WTC11 (cell line): ENCODE measurements at regions not wholly inside any gene's neighbourhood (a gene's known extent, or its start where the extent isn't known, plus 50 kb on each side); places are given as distances from the start of the nearest gene placed in this dataset.

Experiments used
- ATAC-seq: fragments of 200-7000 bp; cut with Tn5 transposase; 2 replicates; pipeline ENCODE4 v1.10.0; 2021; ENCODE audit warnings: mild to moderate bottlenecking, moderate library complexity
- CTCF ChIA-PET: fragments of 300-600 bp; sonication (Branson Sonifier 250); formaldehyde crosslinking; loops from one replicate; lab custom pipeline; 2021; ENCODE audit warnings: antibody characterized with exemption; lab: Charles Lee
- POLR2A ChIA-PET: fragments of 350-600 bp; sonication (Branson Sonifier 250); formaldehyde crosslinking; loops from one replicate; lab custom pipeline; 2021; ENCODE audit warnings: antibody characterized with exemption; lab: Charles Lee
- DNase-seq: peaks from one replicate; pipeline ENCODE4 v3.0.0; 2021; ENCODE audit warnings: low spot score
- H3K27ac Mint-ChIP-seq: 2 replicates; pipeline ENCODE4 v1.8.0; 2021; ENCODE audit warnings: mixed read lengths
- H3K27me3 Mint-ChIP-seq: 2 replicates; pipeline ENCODE4 v1.8.0; 2021; ENCODE audit warnings: low read depth, mild to moderate bottlenecking, moderate library complexity, mixed read lengths
- H3K36me3 Mint-ChIP-seq: 2 replicates; pipeline ENCODE4 v1.8.0; 2021; ENCODE audit warnings: mixed read lengths
- H3K4me1 Mint-ChIP-seq: 2 replicates; pipeline ENCODE4 v1.8.0; 2022; ENCODE audit warnings: mixed read lengths
- H3K4me3 Mint-ChIP-seq: 2 replicates; pipeline ENCODE4 v1.8.0; 2021; ENCODE audit warnings: mild to moderate bottlenecking, moderate library complexity, mixed read lengths
- H3K9me3 Mint-ChIP-seq: 2 replicates; pipeline ENCODE4 v1.8.0; 2021; ENCODE audit warnings: mixed read lengths
- ELF4 ChIP-seq: sonication (generic); formaldehyde crosslinking; IDR thresholded peaks from 2 replicates; pipeline ENCODE4 v1.8.1; 2022; ENCODE audit warnings: low read depth, mild to moderate bottlenecking, moderate library complexity, missing genetic modification reagents
- ESRRA ChIP-seq: sonication (generic); formaldehyde crosslinking; IDR thresholded peaks from 2 replicates; pipeline ENCODE4 v1.8.1; 2022; ENCODE audit warnings: mild to moderate bottlenecking, missing genetic modification reagents, borderline replicate concordance
- FOXK1 ChIP-seq: sonication (generic); formaldehyde crosslinking; IDR thresholded peaks from 2 replicates; pipeline ENCODE4 v1.8.0; 2022; ENCODE audit warnings: mild to moderate bottlenecking, moderate library complexity, missing genetic modification reagents
- NR2C2 ChIP-seq: sonication (generic); formaldehyde crosslinking; IDR thresholded peaks from 2 replicates; pipeline ENCODE4 v1.8.0; 2022; ENCODE audit warnings: mild to moderate bottlenecking, missing genetic modification reagents
- TP53 ChIP-seq: sonication (generic); formaldehyde crosslinking; IDR thresholded peaks from 2 replicates; pipeline ENCODE4 v1.8.1; 2023; ENCODE audit warnings: mild to moderate bottlenecking, missing genetic modification reagents
- TF ChIP-seq, protein P1 (sequence below): sonication (generic); formaldehyde crosslinking; IDR thresholded peaks from 2 replicates; pipeline ENCODE4 v1.8.0; 2022; ENCODE audit warnings: mild to moderate bottlenecking, missing genetic modification reagents
- TF ChIP-seq, protein P2 (sequence below): sonication (generic); formaldehyde crosslinking; IDR thresholded peaks from 2 replicates; pipeline ENCODE4 v1.8.0; 2022; ENCODE audit warnings: missing genetic modification reagents
- TF ChIP-seq, protein P3 (sequence below): fragments of 250-450 bp; sonication (Bioruptor Pico); IDR thresholded peaks from 2 replicates; pipeline ENCODE4 v1.9.0; 2021; ENCODE audit warnings: mild to moderate bottlenecking
- TF ChIP-seq, protein P4 (sequence below): fragments of 250-450 bp; sonication (Bioruptor Pico); conservative IDR thresholded peaks from 2 replicates; pipeline ENCODE4 v1.9.0; 2021; ENCODE audit warnings: mild to moderate bottlenecking
- TF ChIP-seq, protein P5 (sequence below): sonication (generic); formaldehyde crosslinking; IDR thresholded peaks from 2 replicates; pipeline ENCODE4 v1.8.1; 2023; ENCODE audit warnings: mild to moderate bottlenecking, missing genetic modification reagents, moderate library complexity
- TF ChIP-seq, protein P6 (sequence below): fragments of 250-450 bp; sonication (Bioruptor Pico); IDR thresholded peaks from 2 replicates; pipeline ENCODE4 v1.8.0; 2021; ENCODE audit warnings: mild to moderate bottlenecking
- TF ChIP-seq, protein P7 (sequence below): sonication (generic); formaldehyde crosslinking; IDR thresholded peaks from 2 replicates; pipeline ENCODE4 v1.8.1; 2023; ENCODE audit warnings: mild to moderate bottlenecking, missing genetic modification reagents, borderline replicate concordance

DNA sequence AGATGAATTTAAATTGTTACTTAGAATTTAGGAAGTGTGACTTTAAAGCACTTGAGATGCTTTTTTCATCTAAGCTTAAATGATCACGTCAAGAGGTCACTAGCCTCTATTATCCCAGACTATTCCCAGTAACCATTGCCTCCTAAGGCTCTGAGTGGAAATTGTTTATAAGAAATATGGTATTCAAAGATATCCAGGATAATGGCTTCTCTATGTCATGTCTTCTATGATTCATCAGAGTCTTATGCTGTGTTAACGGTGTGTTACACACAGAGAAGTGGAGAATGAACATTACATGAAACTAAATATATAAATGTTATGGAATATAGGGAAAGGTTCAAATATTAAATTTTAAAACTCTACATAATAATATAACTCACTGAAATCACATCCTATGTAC, 79.8 kb upstream of the NBEA start (continued):
- TF ChIP-seq, protein P1, sequence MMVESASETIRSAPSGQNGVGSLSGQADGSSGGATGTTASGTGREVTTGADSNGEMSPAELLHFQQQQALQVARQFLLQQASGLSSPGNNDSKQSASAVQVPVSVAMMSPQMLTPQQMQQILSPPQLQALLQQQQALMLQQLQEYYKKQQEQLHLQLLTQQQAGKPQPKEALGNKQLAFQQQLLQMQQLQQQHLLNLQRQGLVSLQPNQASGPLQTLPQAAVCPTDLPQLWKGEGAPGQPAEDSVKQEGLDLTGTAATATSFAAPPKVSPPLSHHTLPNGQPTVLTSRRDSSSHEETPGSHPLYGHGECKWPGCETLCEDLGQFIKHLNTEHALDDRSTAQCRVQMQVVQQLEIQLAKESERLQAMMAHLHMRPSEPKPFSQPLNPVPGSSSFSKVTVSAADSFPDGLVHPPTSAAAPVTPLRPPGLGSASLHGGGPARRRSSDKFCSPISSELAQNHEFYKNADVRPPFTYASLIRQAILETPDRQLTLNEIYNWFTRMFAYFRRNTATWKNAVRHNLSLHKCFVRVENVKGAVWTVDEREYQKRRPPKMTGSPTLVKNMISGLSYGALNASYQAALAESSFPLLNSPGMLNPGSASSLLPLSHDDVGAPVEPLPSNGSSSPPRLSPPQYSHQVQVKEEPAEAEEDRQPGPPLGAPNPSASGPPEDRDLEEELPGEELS (CRISPR knock-in tag): no peak
- TF ChIP-seq, protein P2, sequence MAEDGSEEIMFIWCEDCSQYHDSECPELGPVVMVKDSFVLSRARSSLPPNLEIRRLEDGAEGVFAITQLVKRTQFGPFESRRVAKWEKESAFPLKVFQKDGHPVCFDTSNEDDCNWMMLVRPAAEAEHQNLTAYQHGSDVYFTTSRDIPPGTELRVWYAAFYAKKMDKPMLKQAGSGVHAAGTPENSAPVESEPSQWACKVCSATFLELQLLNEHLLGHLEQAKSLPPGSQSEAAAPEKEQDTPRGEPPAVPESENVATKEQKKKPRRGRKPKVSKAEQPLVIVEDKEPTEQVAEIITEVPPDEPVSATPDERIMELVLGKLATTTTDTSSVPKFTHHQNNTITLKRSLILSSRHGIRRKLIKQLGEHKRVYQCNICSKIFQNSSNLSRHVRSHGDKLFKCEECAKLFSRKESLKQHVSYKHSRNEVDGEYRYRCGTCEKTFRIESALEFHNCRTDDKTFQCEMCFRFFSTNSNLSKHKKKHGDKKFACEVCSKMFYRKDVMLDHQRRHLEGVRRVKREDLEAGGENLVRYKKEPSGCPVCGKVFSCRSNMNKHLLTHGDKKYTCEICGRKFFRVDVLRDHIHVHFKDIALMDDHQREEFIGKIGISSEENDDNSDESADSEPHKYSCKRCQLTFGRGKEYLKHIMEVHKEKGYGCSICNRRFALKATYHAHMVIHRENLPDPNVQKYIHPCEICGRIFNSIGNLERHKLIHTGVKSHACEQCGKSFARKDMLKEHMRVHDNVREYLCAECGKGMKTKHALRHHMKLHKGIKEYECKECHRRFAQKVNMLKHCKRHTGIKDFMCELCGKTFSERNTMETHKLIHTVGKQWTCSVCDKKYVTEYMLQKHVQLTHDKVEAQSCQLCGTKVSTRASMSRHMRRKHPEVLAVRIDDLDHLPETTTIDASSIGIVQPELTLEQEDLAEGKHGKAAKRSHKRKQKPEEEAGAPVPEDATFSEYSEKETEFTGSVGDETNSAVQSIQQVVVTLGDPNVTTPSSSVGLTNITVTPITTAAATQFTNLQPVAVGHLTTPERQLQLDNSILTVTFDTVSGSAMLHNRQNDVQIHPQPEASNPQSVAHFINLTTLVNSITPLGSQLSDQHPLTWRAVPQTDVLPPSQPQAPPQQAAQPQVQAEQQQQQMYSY (CRISPR knock-in tag): no peak
- TF ChIP-seq, protein P3, sequence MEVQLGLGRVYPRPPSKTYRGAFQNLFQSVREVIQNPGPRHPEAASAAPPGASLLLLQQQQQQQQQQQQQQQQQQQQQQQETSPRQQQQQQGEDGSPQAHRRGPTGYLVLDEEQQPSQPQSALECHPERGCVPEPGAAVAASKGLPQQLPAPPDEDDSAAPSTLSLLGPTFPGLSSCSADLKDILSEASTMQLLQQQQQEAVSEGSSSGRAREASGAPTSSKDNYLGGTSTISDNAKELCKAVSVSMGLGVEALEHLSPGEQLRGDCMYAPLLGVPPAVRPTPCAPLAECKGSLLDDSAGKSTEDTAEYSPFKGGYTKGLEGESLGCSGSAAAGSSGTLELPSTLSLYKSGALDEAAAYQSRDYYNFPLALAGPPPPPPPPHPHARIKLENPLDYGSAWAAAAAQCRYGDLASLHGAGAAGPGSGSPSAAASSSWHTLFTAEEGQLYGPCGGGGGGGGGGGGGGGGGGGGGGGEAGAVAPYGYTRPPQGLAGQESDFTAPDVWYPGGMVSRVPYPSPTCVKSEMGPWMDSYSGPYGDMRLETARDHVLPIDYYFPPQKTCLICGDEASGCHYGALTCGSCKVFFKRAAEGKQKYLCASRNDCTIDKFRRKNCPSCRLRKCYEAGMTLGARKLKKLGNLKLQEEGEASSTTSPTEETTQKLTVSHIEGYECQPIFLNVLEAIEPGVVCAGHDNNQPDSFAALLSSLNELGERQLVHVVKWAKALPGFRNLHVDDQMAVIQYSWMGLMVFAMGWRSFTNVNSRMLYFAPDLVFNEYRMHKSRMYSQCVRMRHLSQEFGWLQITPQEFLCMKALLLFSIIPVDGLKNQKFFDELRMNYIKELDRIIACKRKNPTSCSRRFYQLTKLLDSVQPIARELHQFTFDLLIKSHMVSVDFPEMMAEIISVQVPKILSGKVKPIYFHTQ (CRISPR knock-in tag): no peak
- TF ChIP-seq, protein P4, sequence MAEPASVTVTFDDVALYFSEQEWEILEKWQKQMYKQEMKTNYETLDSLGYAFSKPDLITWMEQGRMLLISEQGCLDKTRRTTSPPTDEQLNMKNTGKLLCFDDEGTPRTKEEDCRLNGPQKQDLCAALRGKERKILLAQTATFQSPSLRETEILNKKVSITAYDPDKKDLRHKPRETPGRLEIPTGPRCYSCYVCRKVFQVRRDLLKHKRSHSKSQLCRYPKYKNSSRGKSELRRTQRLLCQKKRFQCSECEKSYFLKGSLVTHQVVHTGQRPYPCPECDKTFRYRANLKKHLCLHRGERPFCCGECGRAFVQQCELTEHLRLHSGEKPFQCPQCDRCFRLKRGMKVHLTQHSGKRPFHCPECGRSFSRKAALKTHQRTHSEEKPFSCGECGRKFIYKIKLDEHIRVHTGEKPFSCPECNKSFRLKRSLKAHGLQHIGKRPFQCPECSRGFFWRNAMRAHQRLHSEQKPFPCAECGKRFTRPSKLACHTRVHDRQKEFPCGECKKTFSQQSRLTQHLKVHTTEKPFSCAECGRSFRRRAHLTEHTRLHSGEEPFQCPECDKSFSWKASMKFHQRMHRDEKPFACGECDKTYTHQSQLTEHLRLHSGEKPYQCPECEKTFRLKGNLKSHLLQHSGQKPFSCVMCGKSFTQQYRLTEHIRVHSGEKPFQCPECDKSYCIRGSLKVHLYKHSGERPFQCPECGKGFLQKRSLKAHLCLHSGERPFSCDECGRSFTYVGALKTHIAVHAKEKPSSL (CRISPR knock-in tag): no peak
- no peak for TF ChIP-seq NR2C2 (CRISPR knock-in tag)
- TF ChIP-seq, protein P5, sequence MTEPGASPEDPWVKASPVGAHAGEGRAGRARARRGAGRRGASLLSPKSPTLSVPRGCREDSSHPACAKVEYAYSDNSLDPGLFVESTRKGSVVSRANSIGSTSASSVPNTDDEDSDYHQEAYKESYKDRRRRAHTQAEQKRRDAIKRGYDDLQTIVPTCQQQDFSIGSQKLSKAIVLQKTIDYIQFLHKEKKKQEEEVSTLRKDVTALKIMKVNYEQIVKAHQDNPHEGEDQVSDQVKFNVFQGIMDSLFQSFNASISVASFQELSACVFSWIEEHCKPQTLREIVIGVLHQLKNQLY (CRISPR knock-in tag): no peak

DNA sequence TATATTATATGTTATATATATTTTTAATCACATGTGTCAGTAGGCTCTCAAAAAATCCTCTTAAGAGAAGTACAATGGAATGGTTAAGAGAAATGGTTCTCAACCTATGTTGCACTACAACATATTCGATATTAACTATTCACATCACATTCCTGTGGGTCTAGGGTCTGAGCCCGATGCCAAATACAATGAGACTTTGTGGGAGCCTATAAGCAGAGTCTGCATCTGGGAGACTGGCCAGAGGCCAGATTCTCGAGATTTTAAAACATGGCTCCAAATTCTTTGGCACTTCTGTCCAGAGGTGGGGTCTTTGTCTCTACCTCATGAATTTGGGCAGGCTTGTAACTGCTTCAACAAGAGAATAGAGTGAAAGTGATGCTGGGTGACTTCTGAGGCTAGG, 79.4 kb upstream of the NBEA start:
- DNase-seq (no peak), ATAC-seq (no peak)
- Mint-ChIP-seq H3K36me3 (no peaks in the 10 kb centered on the region), H3K27ac (no peak overlapping the region), H3K4me3 (no peak overlapping the region), H3K27me3 (no peaks in the 10 kb centered on the region), H3K9me3 (no peaks in the 10 kb centered on the region), H3K4me1 (peaks cover 20% of the 10 kb centered on the region)
- ChIA-PET POLR2A (no interaction called here), CTCF (no interaction called here)
- TF ChIP-seq, protein P1 (CRISPR knock-in tag): no peak
- TF ChIP-seq ELF4 (CRISPR knock-in tag) (no peak), ESRRA (CRISPR knock-in tag) (no peak), FOXK1 (CRISPR knock-in tag) (no peak), TP53 (CRISPR knock-in tag) (no peak)
- TF ChIP-seq, protein P6, sequence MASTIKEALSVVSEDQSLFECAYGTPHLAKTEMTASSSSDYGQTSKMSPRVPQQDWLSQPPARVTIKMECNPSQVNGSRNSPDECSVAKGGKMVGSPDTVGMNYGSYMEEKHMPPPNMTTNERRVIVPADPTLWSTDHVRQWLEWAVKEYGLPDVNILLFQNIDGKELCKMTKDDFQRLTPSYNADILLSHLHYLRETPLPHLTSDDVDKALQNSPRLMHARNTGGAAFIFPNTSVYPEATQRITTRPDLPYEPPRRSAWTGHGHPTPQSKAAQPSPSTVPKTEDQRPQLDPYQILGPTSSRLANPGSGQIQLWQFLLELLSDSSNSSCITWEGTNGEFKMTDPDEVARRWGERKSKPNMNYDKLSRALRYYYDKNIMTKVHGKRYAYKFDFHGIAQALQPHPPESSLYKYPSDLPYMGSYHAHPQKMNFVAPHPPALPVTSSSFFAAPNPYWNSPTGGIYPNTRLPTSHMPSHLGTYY (CRISPR knock-in tag): no peak
- TF ChIP-seq, protein P7, sequence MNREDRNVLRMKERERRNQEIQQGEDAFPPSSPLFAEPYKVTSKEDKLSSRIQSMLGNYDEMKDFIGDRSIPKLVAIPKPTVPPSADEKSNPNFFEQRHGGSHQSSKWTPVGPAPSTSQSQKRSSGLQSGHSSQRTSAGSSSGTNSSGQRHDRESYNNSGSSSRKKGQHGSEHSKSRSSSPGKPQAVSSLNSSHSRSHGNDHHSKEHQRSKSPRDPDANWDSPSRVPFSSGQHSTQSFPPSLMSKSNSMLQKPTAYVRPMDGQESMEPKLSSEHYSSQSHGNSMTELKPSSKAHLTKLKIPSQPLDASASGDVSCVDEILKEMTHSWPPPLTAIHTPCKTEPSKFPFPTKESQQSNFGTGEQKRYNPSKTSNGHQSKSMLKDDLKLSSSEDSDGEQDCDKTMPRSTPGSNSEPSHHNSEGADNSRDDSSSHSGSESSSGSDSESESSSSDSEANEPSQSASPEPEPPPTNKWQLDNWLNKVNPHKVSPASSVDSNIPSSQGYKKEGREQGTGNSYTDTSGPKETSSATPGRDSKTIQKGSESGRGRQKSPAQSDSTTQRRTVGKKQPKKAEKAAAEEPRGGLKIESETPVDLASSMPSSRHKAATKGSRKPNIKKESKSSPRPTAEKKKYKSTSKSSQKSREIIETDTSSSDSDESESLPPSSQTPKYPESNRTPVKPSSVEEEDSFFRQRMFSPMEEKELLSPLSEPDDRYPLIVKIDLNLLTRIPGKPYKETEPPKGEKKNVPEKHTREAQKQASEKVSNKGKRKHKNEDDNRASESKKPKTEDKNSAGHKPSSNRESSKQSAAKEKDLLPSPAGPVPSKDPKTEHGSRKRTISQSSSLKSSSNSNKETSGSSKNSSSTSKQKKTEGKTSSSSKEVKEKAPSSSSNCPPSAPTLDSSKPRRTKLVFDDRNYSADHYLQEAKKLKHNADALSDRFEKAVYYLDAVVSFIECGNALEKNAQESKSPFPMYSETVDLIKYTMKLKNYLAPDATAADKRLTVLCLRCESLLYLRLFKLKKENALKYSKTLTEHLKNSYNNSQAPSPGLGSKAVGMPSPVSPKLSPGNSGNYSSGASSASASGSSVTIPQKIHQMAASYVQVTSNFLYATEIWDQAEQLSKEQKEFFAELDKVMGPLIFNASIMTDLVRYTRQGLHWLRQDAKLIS (CRISPR knock-in tag): no peak
